ENCODE measurements at regions not wholly inside any gene's neighbourhood (a gene's known extent, or its start where the extent isn't known, plus 50 kb on each side); places are given as distances from the start of the nearest gene placed in this dataset.

- TF ChIP-seq CTCF (IDR thresholded peaks at IDR 0.05 in 8 of 11, conservative IDR thresholded peaks at IDR 0.05 in 3 of 11) (no peak), POLR2AphosphoS5 (IDR thresholded peaks at IDR 0.05) (no peak), POLR2A (IDR thresholded peaks at IDR 0.05) (no peak)
Observed at GRCh38 chr11:111045407-111045803, 200.1 kb upstream of the POU2AF2 start.

All from spleen (tissue), 7 donors.